H1 (cell line): ENCODE measurements at regions not wholly inside any gene's neighbourhood (a gene's known extent, or its start where the extent isn't known, plus 50 kb on each side); places are given as distances from the start of the nearest gene placed in this dataset.

ENCODE experiments used
- CTCF ChIA-PET: fragments of 300-600 bp; sonication (Branson Sonifier 250); formaldehyde crosslinking; loops from one replicate; lab custom pipeline; 2021; ENCODE audit not compliant: partially characterized antibody; lab: Charles Lee
- POLR2A ChIA-PET: fragments of 300-600 bp; sonication (Branson Sonifier 250); formaldehyde crosslinking; loops from one replicate; lab custom pipeline; 2021; ENCODE audit warnings: inconsistent platforms; ENCODE audit not compliant: partially characterized antibody; lab: Charles Lee
- DNase-seq, 2 experiments: peaks; one replicate each; pipeline versions ENCODE4 v3.0.0 to v3.0.0-alpha.2; 2010 to 2022; ENCODE audit warnings: low spot score in 2 of 2, low read depth in 1 of 2, mixed read lengths in 1 of 2
- FAIRE-seq: peaks from 2 replicates; lab custom pipeline; 2011; peaks lifted over from hg19 to GRCh38; lab: Jason Lieb, UNC
- H2AFZ ChIP-seq: 2 replicates; pipeline ENCODE4 v1.8.1; 2012; ENCODE audit warnings: low read length, inconsistent platforms
- H2AK5ac ChIP-seq: 2 replicates; pipeline ENCODE4 v1.6.1; 2013; ENCODE audit warnings: low read depth, low read length
- H2BK120ac ChIP-seq: replicated peaks from 2 replicates; pipeline ENCODE3; 2013; ENCODE audit warnings: low read depth, low read length, inconsistent platforms
- H2BK12ac ChIP-seq: 2 replicates; pipeline ENCODE4 v1.6.1; 2013; ENCODE audit warnings: low read depth, low read length
- H2BK15ac ChIP-seq: 2 replicates; pipeline ENCODE4 v1.6.1; 2013; ENCODE audit warnings: low read length
- H2BK20ac ChIP-seq: 2 replicates; pipeline ENCODE4 v1.6.1; 2013; ENCODE audit warnings: low read length
- H2BK5ac ChIP-seq: 2 replicates; pipeline ENCODE4 v1.6.1; 2013; ENCODE audit warnings: low read depth, low read length
- H3K14ac ChIP-seq: 2 replicates; pipeline ENCODE4 v1.6.1; 2013; ENCODE audit warnings: inconsistent platforms; ENCODE audit not compliant: insufficient read length
- H3K18ac ChIP-seq: 2 replicates; pipeline ENCODE4 v1.6.1; 2013; ENCODE audit warnings: low read length; ENCODE audit errors: extremely low read depth
- H3K23ac ChIP-seq: 2 replicates; pipeline ENCODE4 v1.6.1; 2013; ENCODE audit warnings: inconsistent platforms; ENCODE audit not compliant: insufficient read length
- H3K23me2 ChIP-seq: 2 replicates; pipeline ENCODE4 v1.6.1; 2013; ENCODE audit warnings: low read depth, low read length
- H3K27ac ChIP-seq: 2 replicates; pipeline ENCODE4 v1.6.1; 2011; ENCODE audit warnings: low read depth, low read length, inconsistent platforms
- H3K27me3 ChIP-seq, 4 experiments: replicated peaks in 1 of 4; 1 replicate in 1 of 4; 2 replicates in 3 of 4; pipeline versions ENCODE4 v1.6.1 to v1.8.1; 2011 to 2013; ENCODE audit warnings: low read length in 3 of 4, mild to moderate bottlenecking in 3 of 4, inconsistent platforms in 2 of 4, mixed read lengths in 2 of 4, moderate library complexity in 1 of 4; ENCODE audit not compliant: control insufficient read depth in 3 of 4, insufficient read depth in 3 of 4; ENCODE audit errors: extremely low read depth in 1 of 4
- H3K36me3 ChIP-seq, 4 experiments: 2 replicates each; pipeline versions ENCODE4 v1.6.1 to v1.8.1; 2011 to 2013; ENCODE audit warnings: mild to moderate bottlenecking in 4 of 4, low read length in 3 of 4, moderate library complexity in 2 of 4, control low read depth in 1 of 4, inconsistent platforms in 1 of 4; ENCODE audit not compliant: insufficient read depth in 4 of 4, control insufficient read depth in 2 of 4
- H3K4ac ChIP-seq: replicated peaks from 2 replicates; pipeline ENCODE3; 2013; ENCODE audit warnings: low read length, low read depth, mixed read lengths, inconsistent platforms; ENCODE audit not compliant: insufficient read length
- H3K4me1 ChIP-seq, 4 experiments: replicated peaks in 1 of 4; 1 replicate in 1 of 4; 2 replicates in 3 of 4; pipeline versions ENCODE4 v1.6.1 to v1.8.1; 2011 to 2013; ENCODE audit warnings: low read length in 3 of 4, inconsistent platforms in 2 of 4, mixed read lengths in 1 of 4; ENCODE audit not compliant: insufficient read depth in 4 of 4, control insufficient read depth in 3 of 4
- H3K4me2 ChIP-seq, 2 experiments: 2 replicates each; pipeline versions ENCODE4 v1.6.1 to v1.8.1; 2011 to 2013; ENCODE audit warnings: low read depth in 2 of 2, low read length in 2 of 2, control low read depth in 1 of 2, inconsistent platforms in 1 of 2, mild to moderate bottlenecking in 1 of 2; ENCODE audit not compliant: insufficient read depth in 1 of 2
- H3K4me3 ChIP-seq, 4 experiments: fragments of 200-600, 300-600 bp in 1 of 4; sonication (generic), shearing (Covaris generic), sonication (Bioruptor Twin) in 1 of 4; 2 replicates each; pipeline versions ENCODE4 v1.5.1 to v1.8.1; 2011 to 2016; ENCODE audit warnings: low read length in 4 of 4, low read depth in 3 of 4, control low read depth in 2 of 4, inconsistent platforms in 2 of 4, mild to moderate bottlenecking in 2 of 4, mixed read lengths in 1 of 4, moderate library complexity in 1 of 4; ENCODE audit not compliant: insufficient read depth in 2 of 4; ENCODE audit errors: extremely low read depth in 1 of 4
- H3K56ac ChIP-seq: replicated peaks from 2 replicates; pipeline ENCODE3; 2013; ENCODE audit warnings: low read depth, mild to moderate bottlenecking, mixed read lengths, low read length, inconsistent platforms; ENCODE audit not compliant: insufficient read length
- H3K79me1 ChIP-seq: 2 replicates; pipeline ENCODE4 v1.6.1; 2013; ENCODE audit warnings: low read depth, low read length, control low read depth
- H3K79me2 ChIP-seq, 2 experiments: 2 replicates each; pipeline versions ENCODE4 v1.6.1 to v1.8.1; 2012 to 2013; ENCODE audit warnings: low read length in 2 of 2, mild to moderate bottlenecking in 2 of 2, inconsistent platforms in 1 of 2; ENCODE audit not compliant: insufficient read depth in 2 of 2, control insufficient read depth in 1 of 2
- H3K9ac ChIP-seq, 4 experiments: replicated peaks in 1 of 4; 1 replicate in 1 of 4; 2 replicates in 3 of 4; pipeline versions ENCODE4 v1.6.1 to v1.8.1; 2011 to 2013; ENCODE audit warnings: low read depth in 3 of 4, low read length in 3 of 4, control low read depth in 2 of 4, mild to moderate bottlenecking in 2 of 4, moderate library complexity in 2 of 4, inconsistent platforms in 1 of 4; ENCODE audit errors: extremely low read depth in 1 of 4
- H3K9me3 ChIP-seq, 2 experiments: 2 replicates each; pipeline versions ENCODE4 v1.6.1 to v1.8.1; 2012 to 2013; ENCODE audit warnings: mild to moderate bottlenecking in 2 of 2, moderate library complexity in 2 of 2, control low read depth in 1 of 2, inconsistent platforms in 1 of 2, low read depth in 1 of 2, low read length in 1 of 2, mixed read lengths in 1 of 2; ENCODE audit not compliant: insufficient read depth in 2 of 2
- H4K20me1 ChIP-seq, 2 experiments: replicated peaks in 1 of 2; 2 replicates each; pipeline versions ENCODE3 to v1.8.1; 2011 to 2013; ENCODE audit warnings: inconsistent platforms in 2 of 2, low read length in 2 of 2, mild to moderate bottlenecking in 1 of 2; ENCODE audit not compliant: insufficient read depth in 2 of 2, control insufficient read depth in 1 of 2
- H4K5ac ChIP-seq: 2 replicates; pipeline ENCODE4 v1.6.1; 2013; ENCODE audit warnings: low read length, low read depth, mixed read lengths, inconsistent platforms; ENCODE audit not compliant: insufficient read length
- H4K8ac ChIP-seq: 2 replicates; pipeline ENCODE4 v1.8.0; 2013; ENCODE audit warnings: mild to moderate bottlenecking, moderate library complexity, low read length, inconsistent platforms; ENCODE audit not compliant: insufficient read depth; ENCODE audit errors: extremely low read depth
- H4K91ac ChIP-seq: replicated peaks from 2 replicates; pipeline ENCODE3; 2013; ENCODE audit warnings: low read length, mixed read lengths, inconsistent platforms; ENCODE audit not compliant: insufficient read length
- ATF3 ChIP-seq: IDR thresholded peaks from 2 replicates; pipeline ENCODE4 v1.6.1; 2011; ENCODE audit warnings: low read depth, mild to moderate bottlenecking, low read length; ENCODE audit not compliant: insufficient read depth
- BCL11A ChIP-seq, 2 experiments: IDR thresholded peaks; one replicate each; pipeline ENCODE4 v1.6.1; 2011; ENCODE audit warnings: low read depth in 2 of 2, low read length in 2 of 2, mild to moderate bottlenecking in 2 of 2
- CEBPB ChIP-seq: IDR thresholded peaks from 2 replicates; pipeline ENCODE4 v1.6.1; 2012; ENCODE audit warnings: low read depth, low read length
- FOSL1 ChIP-seq: IDR thresholded peaks from 2 replicates; pipeline ENCODE4 v1.6.1; 2011; ENCODE audit warnings: mild to moderate bottlenecking, low read depth, low read length, moderate library complexity; ENCODE audit not compliant: insufficient read depth
- HDAC6 ChIP-seq: IDR thresholded peaks from one replicate; pipeline ENCODE4 v1.7.1; 2012; ENCODE audit warnings: low read depth, mild to moderate bottlenecking, inconsistent platforms, low read length, moderate library complexity
- KDM4A ChIP-seq: IDR thresholded peaks from one replicate; pipeline ENCODE4 v1.7.1; 2012; ENCODE audit warnings: low read depth, mild to moderate bottlenecking, moderate library complexity, low read length, inconsistent platforms; ENCODE audit not compliant: severe bottlenecking
- KDM5A ChIP-seq: fragments of 200-600 bp; IDR thresholded peaks from 2 replicates; pipeline ENCODE4 v1.7.1; 2012; ENCODE audit warnings: mild to moderate bottlenecking, low read length, inconsistent platforms, mixed read lengths
- POLR2A ChIP-seq, 2 experiments: IDR thresholded peaks; 1 replicate in 1 of 2; 2 replicates in 1 of 2; pipeline ENCODE4 v1.6.1; 2011; ENCODE audit warnings: low read depth in 2 of 2, low read length in 2 of 2, mild to moderate bottlenecking in 2 of 2; ENCODE audit errors: control extremely low read depth in 1 of 2
- SAP30 ChIP-seq: fragments of 300-600 bp; sonication (generic); IDR thresholded peaks from 2 replicates; pipeline ENCODE4 v1.7.1; 2012; ENCODE audit warnings: low read length, moderate library complexity, mild to moderate bottlenecking, inconsistent platforms; ENCODE audit not compliant: insufficient read depth, insufficient replicate concordance
- SRF ChIP-seq: IDR thresholded peaks from 2 replicates; pipeline ENCODE4 v1.6.1; 2011; ENCODE audit warnings: mild to moderate bottlenecking, low read depth, low read length, moderate library complexity
- TAF1 ChIP-seq: IDR thresholded peaks from 2 replicates; pipeline ENCODE4 v1.6.1; 2011; ENCODE audit warnings: mild to moderate bottlenecking, low read depth, low read length
- YY1 ChIP-seq: IDR thresholded peaks from 2 replicates; pipeline ENCODE4 v1.6.1; 2011; ENCODE audit warnings: low read depth, mild to moderate bottlenecking, low read length
- WGBS, 2 experiments: shearing (Covaris generic) in 1 of 2; methylation state at CpG; one replicate each; pipeline versions ENCODE4 v1.1.6 to v1.1.7; 2013 to 2015; ENCODE audit warnings: low lambda C conversion rate in 2 of 2, mixed read lengths in 2 of 2, inconsistent platforms in 1 of 2, low coverage in 1 of 2, missing lambda C conversion rate in 1 of 2; ENCODE audit not compliant: insufficient replicate concordance in 2 of 2, insufficient coverage in 1 of 2, insufficient read length in 1 of 2; ENCODE audit errors: extremely low coverage in 1 of 2, missing lambda C conversion rate in 1 of 2; 5-methylcytosine and 5-hydroxymethylcytosine counted together
- TF ChIP-seq, protein P1 (sequence below): IDR thresholded peaks from 2 replicates; pipeline ENCODE4 v1.6.1; 2012; ENCODE audit warnings: low read length, inconsistent platforms

DNA sequence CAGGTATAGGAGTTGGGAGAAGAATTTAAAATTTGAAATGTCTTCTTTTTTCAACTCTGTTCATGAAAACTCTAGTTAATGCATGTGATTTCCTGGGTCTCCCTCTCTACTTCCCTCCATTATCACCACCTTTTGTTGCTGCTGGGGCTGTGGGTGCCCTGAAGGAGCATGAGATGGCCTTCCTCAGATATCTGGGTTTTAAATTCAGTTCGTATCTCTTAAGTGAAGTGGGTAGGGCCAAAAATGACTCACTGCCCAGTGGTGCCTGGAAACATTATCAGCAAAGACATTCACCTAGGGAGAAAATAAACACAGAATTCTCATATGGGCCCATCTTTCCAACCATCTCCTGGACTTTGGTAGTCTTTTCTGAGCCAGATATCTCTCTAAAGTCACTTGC is 234.9 kb upstream of the PLEKHG7 start:
- no peak overlapping the region for H3K18ac ChIP-seq
- no peak overlapping the region for H2BK5ac ChIP-seq
- H3K36me3 ChIP-seq, result no peaks in the 10 kb centered on the region
- H2BK15ac ChIP-seq, result no peak overlapping the region
- no peak overlapping the region for H3K4ac ChIP-seq
- no peak overlapping the region for H3K56ac ChIP-seq
- FAIRE-seq (no peak), DNase-seq (no peak)
- no peaks in the 10 kb centered on the region for H3K23me2 ChIP-seq
- POLR2A ChIA-PET, result no interaction called here
- no peaks in the 10 kb centered on the region for H3K79me1 ChIP-seq
- no peak overlapping the region for H3K23ac ChIP-seq
- H3K79me2 ChIP-seq, result no peaks in the 10 kb centered on the region
- no peak overlapping the region for H2BK120ac ChIP-seq
- H2BK20ac ChIP-seq, result no peak overlapping the region
- no peaks in the 10 kb centered on the region for H3K27me3 ChIP-seq
- no peak overlapping the region for H2BK12ac ChIP-seq
- H3K9me3 ChIP-seq, result no peaks in the 10 kb centered on the region
- peaks cover 4 to 15% (median 15%) of the 10 kb centered on the region in 4 experiments; a peak in 6 of 7 replicates for H3K4me1 ChIP-seq
- WGBS, 2 experiments, result 93% methylated on average over 1 of the region's 1 CpG; no CpG with 5 or more reads in 1 of the 2 experiments
- no peak overlapping the region for H3K27ac ChIP-seq
- H2AFZ ChIP-seq, result no peak overlapping the region
- no peak overlapping the region for H3K14ac ChIP-seq
- no peak overlapping the region for H4K91ac ChIP-seq
- CTCF ChIA-PET, result no interaction called here
- H4K8ac ChIP-seq, result no peak overlapping the region
- no peak overlapping the region for H3K4me3 ChIP-seq
- no peaks in the 10 kb centered on the region for H4K20me1 ChIP-seq
- H2AK5ac ChIP-seq, result no peak overlapping the region
- no peak overlapping the region for H3K9ac ChIP-seq
- no peak overlapping the region for H4K5ac ChIP-seq
- H3K4me2 ChIP-seq, result no peak overlapping the region
- TF ChIP-seq ATF3 (no peak), SRF (no peak), BCL11A (IDR thresholded peaks at IDR 0.05; ENCODE audit: low read depth in 2 of 2, low read length in 2 of 2) (no peak), SAP30 (no peak), KDM4A (no peak), HDAC6 (no peak), FOSL1 (no peak), POLR2A (IDR thresholded peaks at IDR 0.05; ENCODE audit: control extremely low read depth in 1 of 2, low read depth in 2 of 2, low read length in 2 of 2) (no peak), TAF1 (no peak), CEBPB (no peak), KDM5A (no peak), YY1 (no peak)
- TF ChIP-seq, protein P1, sequence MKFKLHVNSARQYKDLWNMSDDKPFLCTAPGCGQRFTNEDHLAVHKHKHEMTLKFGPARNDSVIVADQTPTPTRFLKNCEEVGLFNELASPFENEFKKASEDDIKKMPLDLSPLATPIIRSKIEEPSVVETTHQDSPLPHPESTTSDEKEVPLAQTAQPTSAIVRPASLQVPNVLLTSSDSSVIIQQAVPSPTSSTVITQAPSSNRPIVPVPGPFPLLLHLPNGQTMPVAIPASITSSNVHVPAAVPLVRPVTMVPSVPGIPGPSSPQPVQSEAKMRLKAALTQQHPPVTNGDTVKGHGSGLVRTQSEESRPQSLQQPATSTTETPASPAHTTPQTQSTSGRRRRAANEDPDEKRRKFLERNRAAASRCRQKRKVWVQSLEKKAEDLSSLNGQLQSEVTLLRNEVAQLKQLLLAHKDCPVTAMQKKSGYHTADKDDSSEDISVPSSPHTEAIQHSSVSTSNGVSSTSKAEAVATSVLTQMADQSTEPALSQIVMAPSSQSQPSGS, result no peak
